GM18907 (cell line): ENCODE measurements at regions not wholly inside any gene's neighbourhood (a gene's known extent, or its start where the extent isn't known, plus 50 kb on each side); places are given as distances from the start of the nearest gene placed in this dataset.

Experiments
- ATAC-seq: cut with Tn5 transposase; IDR thresholded peaks from one replicate; pipeline ENCODE4 v1.9.1; 2021; ENCODE audit warnings: mild to moderate bottlenecking, moderate library complexity; ENCODE audit not compliant: unreplicated experiment

DNA sequence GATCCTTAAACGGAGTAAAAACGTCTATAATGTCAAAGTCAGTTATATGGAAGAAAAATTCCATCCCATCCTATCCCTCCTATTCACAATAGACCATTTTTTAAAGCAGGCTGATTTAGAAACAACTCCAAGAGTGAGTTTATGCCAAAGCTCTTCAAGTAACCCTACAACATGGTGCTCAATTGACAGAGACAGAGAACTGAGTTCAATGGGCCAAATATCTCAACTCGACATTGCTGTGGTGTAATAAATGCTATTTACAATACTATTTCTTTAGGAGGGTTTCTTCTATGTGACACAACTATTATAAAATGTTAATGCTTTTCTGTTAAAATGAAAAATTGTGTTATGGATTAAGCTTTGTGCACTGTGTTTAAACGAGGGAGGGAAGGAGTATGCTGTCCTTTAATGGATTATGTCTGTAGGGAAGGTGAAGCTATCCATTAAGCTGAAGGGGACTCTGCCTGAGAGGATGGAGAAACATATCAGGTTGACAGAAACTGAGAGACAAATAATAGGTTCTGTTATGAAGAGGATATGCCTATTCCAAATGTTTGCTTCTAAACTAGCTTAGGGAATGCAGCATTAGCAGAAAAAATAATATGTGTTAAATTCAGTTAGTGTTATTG, 362.5 kb upstream of the CHRM3 start:
- ATAC-seq: no peak

DNA sequence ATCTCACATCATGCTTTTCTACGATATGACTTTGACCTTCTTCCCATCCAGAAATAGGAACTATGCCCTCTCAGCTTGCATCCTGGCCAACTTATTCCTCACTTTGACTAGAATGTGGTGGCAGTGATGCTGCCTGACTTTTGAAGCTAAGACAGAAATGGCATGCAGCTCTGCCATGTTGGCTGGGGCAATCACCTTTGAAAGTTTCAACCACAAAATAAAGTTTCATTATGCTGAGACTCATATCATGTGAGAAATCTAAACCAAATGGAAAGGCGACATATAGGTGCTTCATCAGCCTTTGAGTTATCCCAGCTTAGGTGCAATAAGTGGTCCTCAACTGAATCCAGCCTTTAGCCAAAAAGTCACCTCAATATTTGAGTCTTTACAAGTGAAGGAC, 370.0 kb upstream of the CHRM3 start:
- ATAC-seq: no peak

DNA sequence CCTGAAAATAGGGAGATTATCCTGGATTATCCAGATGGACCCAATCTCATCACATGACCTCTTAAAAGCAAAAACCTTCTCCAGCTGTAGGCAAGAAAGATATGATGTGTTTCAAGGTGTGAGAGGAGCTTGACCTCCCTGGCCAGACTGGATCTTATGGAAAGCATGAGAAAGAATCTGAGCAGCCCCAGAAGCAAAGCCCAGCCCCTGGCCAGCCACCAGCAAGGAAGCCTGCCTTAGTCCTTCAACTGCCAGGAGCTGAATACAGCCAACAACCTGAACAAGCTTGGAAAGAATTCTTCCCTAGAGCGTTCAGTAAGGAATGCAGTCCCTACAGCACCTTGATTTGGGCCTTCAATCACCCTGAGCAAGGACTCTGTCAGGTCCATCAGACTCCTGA, 375.0 kb upstream of the CHRM3 start:
- ATAC-seq: no peak

DNA sequence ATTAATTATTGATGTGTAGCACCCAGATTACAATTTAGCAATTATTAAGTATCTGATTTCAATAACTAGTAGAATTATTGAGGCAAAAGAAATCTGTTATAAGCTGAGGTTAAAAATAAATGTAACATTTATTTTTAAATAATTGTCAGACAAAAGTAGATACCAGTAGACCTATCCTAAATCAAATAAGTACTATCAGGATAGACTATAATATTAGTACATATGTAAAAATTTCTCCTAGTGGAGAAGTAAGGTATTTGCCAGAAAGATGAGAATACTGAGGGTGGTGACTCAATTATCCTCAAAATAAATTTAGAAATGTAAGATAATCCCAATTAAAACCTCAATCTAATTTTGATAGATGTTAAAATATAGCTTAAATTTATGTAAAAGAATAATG, 377.8 kb upstream of the CHRM3 start:
- ATAC-seq: no peak

DNA sequence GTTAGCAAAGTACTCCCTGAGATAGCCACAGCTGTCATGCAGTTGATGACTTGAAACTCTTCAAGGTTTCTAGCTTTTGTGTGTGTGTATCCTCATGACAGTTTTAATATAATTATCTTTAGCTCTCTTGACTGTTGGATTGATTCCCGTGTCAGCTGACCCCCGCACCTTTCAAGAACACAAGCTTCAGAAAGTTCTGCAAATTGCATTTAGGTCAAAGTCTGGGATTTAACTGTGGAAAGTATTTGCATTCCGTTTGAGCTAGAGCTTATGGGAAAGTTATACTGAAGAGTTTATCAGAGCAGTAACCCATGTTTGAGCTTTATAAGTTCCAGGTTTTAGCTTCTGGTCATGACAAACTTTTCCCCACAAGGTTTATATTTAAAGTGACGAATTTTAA, 380.1 kb upstream of the CHRM3 start:
- no peak for ATAC-seq

DNA sequence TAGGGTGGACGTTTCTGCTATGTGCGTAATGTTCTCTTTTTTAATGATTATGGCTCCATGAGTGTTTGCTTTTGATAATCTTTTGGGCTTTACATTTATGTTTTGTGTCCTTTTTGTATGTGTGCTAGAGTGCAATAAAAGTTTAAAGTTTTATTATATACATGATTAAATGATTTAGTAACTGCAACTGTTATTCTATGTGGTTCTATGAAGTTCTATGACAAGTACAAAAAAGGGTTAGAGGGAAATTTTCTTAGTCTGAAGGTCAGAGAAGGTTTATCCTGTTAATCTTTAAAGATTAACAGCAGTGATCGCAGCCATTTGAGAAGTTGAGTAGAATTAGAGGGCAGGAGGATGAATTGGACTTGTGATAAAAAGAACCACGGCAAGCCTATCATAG, 386.4 kb upstream of the CHRM3 start:
- ATAC-seq: no peak

DNA sequence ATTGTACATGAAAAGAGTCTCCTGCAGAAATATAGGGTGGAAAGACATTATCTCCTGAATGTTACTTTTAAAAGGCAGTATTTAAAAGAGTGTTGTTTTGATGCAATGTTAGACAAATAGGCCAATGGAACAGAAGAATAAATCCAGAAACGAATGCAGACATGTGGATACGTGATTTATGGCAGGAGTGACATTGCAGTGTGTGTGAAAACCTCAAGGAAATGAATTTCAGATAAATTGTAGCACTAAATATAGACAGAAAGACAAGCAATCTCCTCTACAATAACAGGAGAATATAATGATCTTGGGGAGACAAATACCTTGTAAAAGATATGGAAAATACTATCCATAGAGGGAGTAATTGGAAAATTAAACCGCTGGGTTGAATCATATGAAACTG, 387.8 kb upstream of the CHRM3 start:
- ATAC-seq: no peak

DNA sequence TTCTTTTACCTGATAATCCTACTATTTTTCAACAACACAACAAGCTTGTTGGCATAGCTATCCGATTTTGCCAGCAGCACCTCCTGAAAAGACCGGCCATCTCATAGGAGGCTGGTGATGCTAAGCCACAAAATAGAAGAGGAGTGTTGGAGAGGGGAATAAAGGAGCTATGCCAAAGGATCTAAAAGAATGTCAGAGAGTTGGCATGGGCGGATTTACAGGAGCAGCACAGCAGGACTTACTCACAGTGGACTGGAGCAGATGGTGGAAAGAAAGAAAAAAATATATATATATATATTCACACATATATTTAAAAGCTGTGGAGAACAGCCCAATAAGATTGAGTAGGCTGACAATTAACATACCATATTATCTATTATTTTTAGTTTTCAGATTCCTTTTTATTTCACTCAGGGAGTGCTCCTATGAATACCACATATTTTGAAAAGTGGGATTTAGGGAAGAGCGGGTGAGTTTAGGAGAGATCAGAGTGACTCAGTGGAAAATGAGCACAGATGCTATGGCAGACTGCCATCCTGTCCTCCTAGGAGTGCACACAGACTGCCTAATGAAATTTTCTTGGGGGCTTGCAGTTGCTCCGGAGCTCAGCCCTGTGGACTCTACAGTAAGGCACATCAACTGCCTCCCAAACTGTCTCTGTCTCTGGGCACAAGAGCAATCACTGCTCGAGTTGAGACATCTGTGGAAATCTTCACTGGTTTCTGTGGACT, 394.4 kb upstream of the CHRM3 start:
- no peak for ATAC-seq

DNA sequence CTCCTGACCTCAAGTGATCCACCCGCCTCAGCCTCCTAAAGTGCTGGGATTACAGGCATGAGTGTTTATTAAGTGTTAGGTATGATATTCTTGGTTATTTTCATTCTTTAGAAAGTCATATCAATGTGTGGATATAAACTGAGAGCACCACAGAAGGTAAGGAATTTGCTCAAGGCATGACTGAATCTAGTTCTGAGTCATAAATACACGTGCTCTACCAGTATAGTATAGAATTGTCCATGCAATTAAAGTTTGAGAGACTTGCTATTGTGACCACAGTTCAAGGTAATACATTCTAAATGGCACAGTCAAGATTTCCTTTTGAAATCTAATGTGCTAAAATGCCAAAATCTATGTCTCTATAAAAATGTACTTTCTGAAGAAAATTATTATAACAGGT, 401.1 kb upstream of the CHRM3 start:
- ATAC-seq: no peak

DNA sequence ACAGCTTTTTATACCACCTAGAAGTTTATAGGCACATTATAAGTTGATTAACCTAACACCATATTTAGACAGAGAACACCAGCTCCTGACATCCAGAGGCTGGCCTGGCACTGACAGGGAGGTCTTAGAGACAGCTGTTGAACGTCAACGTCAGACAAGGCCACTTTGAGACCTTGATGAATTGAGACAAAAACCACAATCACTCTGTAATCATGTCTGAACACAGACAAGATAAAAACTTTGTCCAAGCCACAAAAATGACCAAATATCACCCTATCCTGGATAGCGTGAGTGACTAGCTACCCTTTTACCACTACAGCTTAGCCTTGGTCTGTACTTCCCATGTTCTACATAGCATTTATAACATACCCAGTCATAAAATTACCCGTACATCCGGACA, 403.6 kb upstream of the CHRM3 start:
- ATAC-seq: no peak

DNA sequence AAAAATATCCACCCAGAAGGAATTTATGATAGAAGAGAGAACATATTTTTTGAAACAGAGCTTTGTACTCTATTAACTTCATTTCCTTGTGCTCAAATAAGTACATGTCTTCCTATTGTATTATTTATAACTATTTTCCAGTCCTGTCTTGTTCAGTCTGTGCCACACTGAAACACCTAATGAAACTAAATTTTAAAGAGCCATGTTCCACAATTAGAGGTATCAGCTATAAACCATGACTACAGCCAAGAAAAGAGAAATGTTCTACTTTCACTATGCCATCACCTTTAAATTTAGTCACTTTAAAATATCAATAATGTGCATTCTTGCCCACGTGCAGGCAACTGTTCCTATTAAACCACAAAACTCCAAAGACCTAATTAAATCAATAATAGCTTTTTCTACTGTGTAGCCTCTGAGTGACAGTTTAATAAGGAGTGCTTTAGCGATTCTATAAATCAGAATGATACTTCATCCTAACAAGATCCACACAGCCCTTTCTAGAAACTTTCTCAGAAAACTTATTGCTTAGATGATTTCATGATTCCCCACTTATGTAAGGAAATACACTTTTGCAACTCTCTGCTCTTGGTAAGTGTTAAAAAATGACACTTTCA, 404.9 kb upstream of the CHRM3 start:
- ATAC-seq: no peak

DNA sequence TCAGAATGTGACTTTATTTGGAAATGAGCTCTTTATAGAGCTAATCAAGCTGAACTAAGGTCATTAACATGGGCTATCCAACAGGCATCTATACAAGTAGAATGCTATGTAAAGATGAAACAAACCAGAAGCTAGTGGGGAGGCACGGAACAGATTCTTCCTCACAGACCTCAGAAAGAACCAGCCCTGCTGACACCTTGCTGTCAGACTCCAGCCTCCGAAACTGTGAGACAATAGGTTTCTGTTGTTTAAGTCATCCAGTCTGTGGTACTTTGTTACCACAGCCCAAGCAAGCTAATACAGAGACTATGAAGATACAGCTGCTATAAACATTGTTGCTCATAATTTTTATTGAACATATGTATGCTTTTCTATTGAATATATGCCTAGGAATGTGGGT, 406.3 kb upstream of the CHRM3 start:
- ATAC-seq: no peak

DNA sequence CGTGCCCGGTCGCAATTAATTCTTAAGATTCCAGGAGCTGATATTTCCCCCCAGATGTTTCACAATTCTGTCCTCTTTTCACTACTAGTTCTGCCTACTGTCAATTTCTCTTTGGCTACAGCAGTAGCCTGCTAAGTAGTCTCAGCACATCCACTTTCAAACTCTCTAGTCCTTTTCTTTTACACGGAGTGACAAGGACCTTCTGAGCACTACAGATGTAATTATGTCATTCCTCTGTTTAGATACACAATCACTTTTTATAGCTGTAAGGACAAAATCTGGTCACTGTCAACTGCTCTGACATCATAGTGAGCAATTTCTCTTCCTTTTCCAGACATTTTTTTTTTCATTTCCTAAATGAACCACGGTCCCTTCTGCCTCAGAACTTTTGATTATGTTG, 421.7 kb upstream of the CHRM3 start:
- ATAC-seq: no peak

DNA sequence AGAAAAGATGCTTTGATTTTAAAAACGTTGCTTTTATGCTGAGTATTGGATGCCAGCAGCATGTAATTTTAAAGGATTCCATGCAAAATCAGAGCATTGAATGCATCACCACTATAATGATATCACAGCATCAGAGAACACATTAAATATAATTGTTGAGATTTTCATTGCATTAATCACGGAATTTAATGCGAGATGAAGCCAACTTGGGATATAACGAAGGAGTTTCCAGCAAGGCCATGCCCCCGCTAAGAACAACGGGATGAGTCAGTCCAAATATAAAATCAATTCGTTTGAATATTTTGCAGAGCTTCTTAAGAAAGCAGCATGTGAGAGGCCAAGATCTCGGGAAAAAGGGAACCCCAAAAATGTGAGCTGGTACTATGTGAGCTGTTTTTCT, 423.4 kb upstream of the CHRM3 start:
- no peak for ATAC-seq

DNA sequence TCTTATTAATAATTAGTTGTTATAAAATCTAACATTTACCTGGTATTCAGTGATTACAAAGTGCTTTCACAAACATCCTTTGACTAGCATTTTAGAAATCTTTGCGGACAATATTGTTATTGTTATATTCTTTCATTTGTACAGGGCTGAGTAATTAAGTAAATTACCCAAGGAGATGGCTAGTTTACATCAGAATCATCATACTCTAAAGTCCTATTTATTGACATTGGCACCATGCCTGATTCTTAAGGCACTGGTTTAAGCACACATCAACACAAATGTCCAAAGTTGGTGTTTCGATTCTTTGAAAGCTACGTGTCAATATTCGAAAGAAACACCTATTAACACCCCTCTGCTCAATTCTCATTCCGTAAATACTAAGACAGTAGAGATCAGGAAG, 424.6 kb upstream of the CHRM3 start:
- no peak for ATAC-seq

DNA sequence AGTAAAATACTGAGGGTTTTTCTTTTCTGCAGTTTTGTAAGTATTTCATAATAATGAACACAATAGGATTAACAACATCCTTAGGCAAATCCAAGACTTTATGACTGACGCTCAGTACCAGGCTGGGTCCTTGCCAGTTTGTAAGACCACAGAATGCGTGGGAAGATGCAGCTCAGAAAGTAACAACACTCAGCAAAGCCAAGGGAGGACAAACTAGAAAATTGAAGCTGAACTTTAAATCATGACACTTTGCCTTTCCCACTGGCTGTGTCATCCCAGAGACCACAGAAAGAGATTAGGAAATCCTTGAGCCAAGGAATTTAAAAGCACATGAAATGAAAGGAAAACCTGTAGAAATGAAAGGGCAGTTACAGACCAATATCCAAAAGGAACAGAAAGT, 426.3 kb upstream of the CHRM3 start:
- ATAC-seq: no peak

DNA sequence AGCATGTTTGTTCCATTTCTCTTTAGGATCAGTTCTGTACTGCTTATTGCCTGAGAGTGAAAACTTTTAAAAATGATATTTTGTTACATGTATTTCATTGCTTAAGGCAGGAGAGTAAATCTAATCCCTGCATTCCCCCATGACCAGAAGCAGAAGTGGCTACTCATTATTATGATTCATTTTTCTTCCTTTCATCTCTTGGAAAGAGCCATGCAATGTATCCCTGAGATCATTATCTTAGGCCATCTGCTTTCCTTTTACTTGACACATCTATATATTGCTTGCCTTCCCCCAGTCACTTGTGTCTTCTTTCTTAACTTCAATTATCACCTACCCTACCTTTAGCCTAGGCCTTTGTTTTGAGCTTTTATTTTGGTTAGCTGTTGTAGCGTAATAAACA, 430.4 kb upstream of the CHRM3 start:
- ATAC-seq: no peak

DNA sequence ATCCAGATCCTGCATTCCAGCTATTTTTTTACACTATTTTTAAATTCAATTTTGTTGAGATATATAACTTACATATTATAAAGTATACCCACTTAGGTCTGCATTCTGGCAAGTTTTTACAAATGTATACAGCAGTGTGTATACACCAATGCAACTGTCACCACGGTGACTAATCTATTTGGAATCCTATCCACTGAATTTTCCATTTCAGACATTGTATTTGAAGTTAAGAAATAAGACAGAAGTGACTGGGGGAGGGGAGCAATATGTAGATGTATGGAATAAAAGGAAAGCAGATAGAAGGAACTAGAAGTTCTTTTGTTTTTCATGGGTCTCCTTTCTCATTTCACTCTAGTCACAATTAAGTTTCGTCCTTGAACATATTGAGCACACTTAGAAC, 431.5 kb upstream of the CHRM3 start:
- no peak for ATAC-seq

DNA sequence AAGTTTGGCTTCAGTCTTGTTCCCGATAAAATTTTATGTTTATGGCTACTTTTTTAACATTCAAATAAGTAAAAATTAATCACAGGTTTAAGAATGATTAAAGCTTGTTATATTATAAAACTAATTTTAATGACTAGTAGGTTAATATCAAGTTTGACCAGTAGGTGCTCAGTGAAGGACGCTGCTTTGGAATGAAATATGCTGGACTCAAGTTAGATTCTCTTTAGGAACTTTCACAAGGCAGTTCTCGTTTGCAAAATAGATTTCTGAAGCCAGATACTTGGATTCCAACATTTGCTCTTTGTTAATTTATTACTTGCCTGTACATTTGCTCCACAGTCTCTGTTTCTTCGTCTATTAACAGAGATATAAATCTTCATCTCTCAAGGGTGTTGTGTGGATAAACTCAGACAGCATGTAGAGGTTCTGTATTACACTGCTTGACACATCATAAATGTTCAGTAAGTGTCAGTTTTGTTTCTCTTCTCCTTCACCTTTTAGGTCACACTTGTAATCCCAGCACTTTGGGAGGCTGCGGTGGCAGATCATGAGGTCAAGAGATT, 432.8 kb upstream of the CHRM3 start:
- ATAC-seq: no peak

DNA sequence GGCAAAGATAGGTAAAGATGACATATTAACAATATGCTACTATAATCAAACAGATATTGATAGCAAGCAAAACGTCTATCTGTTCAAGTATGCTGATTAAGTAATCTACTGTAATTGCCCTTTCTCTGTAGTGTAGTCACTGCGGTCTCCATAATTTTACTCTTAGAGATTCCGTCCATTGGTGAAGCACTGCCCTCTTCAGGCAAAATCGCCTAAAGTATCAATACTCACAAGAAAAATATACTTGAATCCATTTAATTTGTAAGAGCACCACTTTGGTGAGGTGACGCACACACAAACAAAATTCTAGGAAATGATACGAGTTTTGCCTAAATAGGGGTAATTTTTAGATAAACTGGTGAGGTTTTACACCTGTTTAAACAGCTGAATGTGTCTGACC, 434.6 kb upstream of the CHRM3 start:
- no peak for ATAC-seq

DNA sequence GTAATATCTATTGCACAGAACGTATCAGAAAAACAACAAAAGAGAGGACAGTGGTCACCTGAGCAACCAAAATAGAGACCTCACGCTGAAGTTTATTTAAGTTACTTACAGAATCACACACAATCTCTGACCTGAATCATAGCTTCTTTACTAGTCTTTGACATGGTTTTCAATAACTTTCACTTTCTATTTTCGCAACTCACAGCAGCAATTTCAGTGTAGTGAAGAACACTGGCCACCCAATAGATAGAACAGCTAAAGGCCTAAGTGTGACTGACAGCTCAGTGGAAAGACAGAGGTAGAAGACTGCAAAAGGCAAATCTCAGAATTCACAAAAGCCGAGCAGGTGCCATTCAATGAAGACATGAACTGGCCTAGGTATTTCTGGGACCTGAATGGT, 435.6 kb upstream of the CHRM3 start:
- ATAC-seq: no peak

DNA sequence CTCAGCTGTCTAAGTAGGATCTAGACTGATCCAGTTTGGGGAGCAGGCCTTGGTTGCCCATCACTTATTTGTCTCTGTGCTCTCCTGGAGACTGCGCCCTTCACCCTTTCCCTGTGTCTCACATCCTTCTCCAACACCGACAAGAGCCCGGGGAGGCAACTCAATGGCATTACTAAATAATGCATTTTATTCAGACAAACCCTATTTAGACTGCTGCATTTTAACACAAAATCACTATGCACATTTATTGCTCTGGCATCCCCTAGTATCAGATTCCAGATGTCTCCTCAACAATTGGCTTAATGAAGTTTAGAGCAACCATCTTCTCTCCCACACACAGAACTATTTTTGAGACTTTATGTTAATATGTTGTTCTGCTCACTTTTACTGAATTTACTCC, 436.4 kb upstream of the CHRM3 start:
- no peak for ATAC-seq
